EL (cell line): ENCODE measurements at regions not wholly inside any gene's neighbourhood (a gene's known extent, or its start where the extent isn't known, plus 50 kb on each side); places are given as distances from the start of the nearest gene placed in this dataset.
"Not testable (repeated sequence)": the region's sequence is repeated elsewhere in the genome, so short reads cannot be mapped to it uniquely, and the experiment has no call there.

ENCODE experiments used
- DNase-seq: peaks from one replicate; pipeline ENCODE4 v3.0.0-alpha.2; 2016

- DNase-seq, result peak; percentile 70
Observed at GRCh38 chr16:21361612-21362227, 83.6 kb upstream of the CRYM start.

GRCh38 chr16:21361045-21361444 is 83.0 kb upstream of the CRYM start:
- not testable (repeated sequence) for DNase-seq

GRCh38 chr16:21359513-21359912 is 81.4 kb upstream of the CRYM start:
- DNase-seq, result not testable (repeated sequence)

- not testable (repeated sequence) for DNase-seq
Observed at GRCh38 chr16:21358261-21358795, 80.2 kb upstream of the CRYM start.

GRCh38 chr16:21356308-21356707 is 78.2 kb upstream of the CRYM start:
- not testable (repeated sequence) for DNase-seq

- not testable (repeated sequence) for DNase-seq
Observed at GRCh38 chr16:21351433-21351832, 73.3 kb upstream of the CRYM start.

GRCh38 chr16:21350851-21351250 is 72.8 kb upstream of the CRYM start:
- DNase-seq, result not testable (repeated sequence)

- not testable (repeated sequence) for DNase-seq
Observed at GRCh38 chr16:21349336-21349735, 71.2 kb upstream of the CRYM start.

- not testable (repeated sequence) for DNase-seq
Observed at GRCh38 chr16:21348815-21349214, 70.7 kb upstream of the CRYM start.

- not testable (repeated sequence) for DNase-seq
Observed at GRCh38 chr16:21347538-21347937, 69.4 kb upstream of the CRYM start.

GRCh38 chr16:21346756-21347491 is 68.8 kb upstream of the CRYM start:
- DNase-seq, result not testable (repeated sequence)

- not testable (repeated sequence) for DNase-seq
Observed at GRCh38 chr16:21344361-21344912, 66.3 kb upstream of the CRYM start.

GRCh38 chr16:21341101-21341500 is 63.0 kb upstream of the CRYM start:
- DNase-seq, result no peak

- no peak for DNase-seq
Observed at GRCh38 chr16:21339941-21340340, 61.9 kb upstream of the CRYM start.

GRCh38 chr16:21339269-21339641 is 61.2 kb upstream of the CRYM start:
- no peak for DNase-seq

GRCh38 chr16:21338537-21339268 is 60.6 kb upstream of the CRYM start:
- no peak for DNase-seq

- peak; percentile 7 for DNase-seq
Observed at GRCh38 chr16:21336231-21336630, 58.1 kb upstream of the CRYM start.

GRCh38 chr16:21334188-21335146 is 56.4 kb upstream of the CRYM start:
- DNase-seq, result not testable (repeated sequence)

- not testable (repeated sequence) for DNase-seq
Observed at GRCh38 chr16:21333683-21334082, 55.6 kb upstream of the CRYM start.
